Transverse colon (tissue), 4 donors: ENCODE measurements at regions not wholly inside any gene's neighbourhood (a gene's known extent, or its start where the extent isn't known, plus 50 kb on each side); places are given as distances from the start of the nearest gene placed in this dataset.

Experiments
- EP300 ChIP-seq: sonication (generic); formaldehyde crosslinking; IDR thresholded peaks from one replicate; pipeline ENCODE4 v1.6.1; 2017; ENCODE audit warnings: antibody characterized with exemption, low read depth
- POLR2A ChIP-seq: fragments of 450-650 bp; IDR thresholded peaks from one replicate; pipeline ENCODE4 v1.6.1; 2016; ENCODE audit warnings: antibody characterized with exemption, mild to moderate bottlenecking, moderate library complexity
- POLR2AphosphoS5 ChIP-seq, 3 donors: sonication (generic); formaldehyde crosslinking; IDR thresholded peaks; one replicate each; pipeline ENCODE4 v1.6.1; 2016; ENCODE audit warnings: antibody characterized with exemption in 3 of 3
- TF ChIP-seq, protein P1 (sequence below), 5 experiments: fragments of 200-600 bp in 3 of 5; fragments of 450-650 bp in 2 of 5; sonication (generic) in 3 of 5; IDR thresholded peaks; 1 replicate in 2 of 5; 2 replicates in 3 of 5; pipeline ENCODE4 v1.5.1; 2016 to 2017; ENCODE audit warnings: antibody characterized with exemption in 5 of 5, inconsistent platforms in 3 of 5, mild to moderate bottlenecking in 2 of 5, moderate library complexity in 1 of 5

DNA sequence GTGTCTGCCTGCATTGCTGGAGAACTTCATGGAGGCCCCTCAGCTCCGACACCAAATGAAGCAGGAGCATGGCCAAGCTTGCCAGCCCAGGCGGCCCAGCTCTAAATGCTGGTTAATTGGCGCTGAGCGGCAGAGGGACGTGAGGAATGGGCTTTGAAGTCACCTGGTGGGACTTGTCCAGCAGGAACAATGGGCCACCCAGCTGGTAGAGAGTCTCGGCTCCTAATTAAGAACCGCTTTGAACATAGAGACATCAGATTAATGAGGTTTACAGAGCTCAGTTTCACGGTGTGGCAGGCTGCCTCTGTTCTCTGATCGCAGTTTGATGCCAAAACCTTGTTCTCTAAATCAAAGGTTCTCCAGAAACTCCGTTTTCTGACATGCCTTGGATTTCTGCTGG, 77.5 kb upstream of the LINGO1 start:
- TF ChIP-seq, protein P1, sequence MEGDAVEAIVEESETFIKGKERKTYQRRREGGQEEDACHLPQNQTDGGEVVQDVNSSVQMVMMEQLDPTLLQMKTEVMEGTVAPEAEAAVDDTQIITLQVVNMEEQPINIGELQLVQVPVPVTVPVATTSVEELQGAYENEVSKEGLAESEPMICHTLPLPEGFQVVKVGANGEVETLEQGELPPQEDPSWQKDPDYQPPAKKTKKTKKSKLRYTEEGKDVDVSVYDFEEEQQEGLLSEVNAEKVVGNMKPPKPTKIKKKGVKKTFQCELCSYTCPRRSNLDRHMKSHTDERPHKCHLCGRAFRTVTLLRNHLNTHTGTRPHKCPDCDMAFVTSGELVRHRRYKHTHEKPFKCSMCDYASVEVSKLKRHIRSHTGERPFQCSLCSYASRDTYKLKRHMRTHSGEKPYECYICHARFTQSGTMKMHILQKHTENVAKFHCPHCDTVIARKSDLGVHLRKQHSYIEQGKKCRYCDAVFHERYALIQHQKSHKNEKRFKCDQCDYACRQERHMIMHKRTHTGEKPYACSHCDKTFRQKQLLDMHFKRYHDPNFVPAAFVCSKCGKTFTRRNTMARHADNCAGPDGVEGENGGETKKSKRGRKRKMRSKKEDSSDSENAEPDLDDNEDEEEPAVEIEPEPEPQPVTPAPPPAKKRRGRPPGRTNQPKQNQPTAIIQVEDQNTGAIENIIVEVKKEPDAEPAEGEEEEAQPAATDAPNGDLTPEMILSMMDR (IDR thresholded peaks at IDR 0.05) = no peak
- TF ChIP-seq EP300 = no peak
- TF ChIP-seq POLR2AphosphoS5 (IDR thresholded peaks at IDR 0.05) = no peak
- TF ChIP-seq POLR2A = no peak
